Activated T-helper 1 cell treated with Interleukin-2 at 50 U/mL for 16 hours (primary cell): ENCODE measurements at regions not wholly inside any gene's neighbourhood (a gene's known extent, or its start where the extent isn't known, plus 50 kb on each side); places are given as distances from the start of the nearest gene placed in this dataset.
"Not testable (repeated sequence)": the region's sequence is repeated elsewhere in the genome, so short reads cannot be mapped to it uniquely, and the experiment has no call there.

ENCODE experiments used
- DNase-seq: peaks from one replicate; pipeline ENCODE4 v3.0.0-alpha.2; 2020; ENCODE audit warnings: low read depth

DNA sequence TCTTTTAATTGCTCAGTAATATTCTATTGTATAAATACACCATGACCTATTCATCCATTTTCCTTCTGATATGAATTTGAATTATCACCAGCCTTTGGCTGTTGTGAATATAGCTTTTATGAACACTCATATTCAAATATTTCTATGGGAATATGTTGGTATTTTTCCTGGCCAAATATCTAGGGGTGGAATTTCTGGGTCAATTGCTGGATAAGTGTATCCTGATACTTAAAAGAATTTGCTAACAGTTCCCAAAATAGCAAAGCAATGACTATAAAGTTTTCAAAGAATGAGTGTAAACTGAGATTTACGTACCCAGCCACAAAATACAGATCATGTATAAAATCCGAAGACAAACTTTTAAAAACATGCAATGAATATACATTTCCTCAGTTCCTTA, 148.7 kb upstream of the CLEC14A start:
- no peak for DNase-seq

DNA sequence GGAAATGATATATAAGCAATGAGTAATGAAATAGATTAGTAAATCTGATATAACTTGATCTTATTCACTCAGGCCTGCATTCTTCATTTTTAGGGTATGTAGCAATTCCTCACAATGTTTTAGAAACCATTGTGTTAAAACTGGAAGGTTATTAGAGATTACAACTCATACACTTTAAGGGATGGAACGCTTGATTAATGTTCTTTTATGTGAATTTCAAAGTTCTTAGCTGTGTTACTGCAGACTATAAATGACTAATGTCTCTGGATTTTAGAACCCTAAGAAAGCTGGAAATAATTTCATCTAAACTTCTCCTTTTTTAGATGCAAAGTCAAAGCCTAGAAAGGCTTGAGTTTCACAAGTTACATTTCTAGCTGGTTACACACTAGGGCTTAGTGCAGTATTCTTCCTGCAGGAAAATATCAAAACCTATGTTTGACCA, 148.2 kb upstream of the CLEC14A start:
- no peak for DNase-seq

DNA sequence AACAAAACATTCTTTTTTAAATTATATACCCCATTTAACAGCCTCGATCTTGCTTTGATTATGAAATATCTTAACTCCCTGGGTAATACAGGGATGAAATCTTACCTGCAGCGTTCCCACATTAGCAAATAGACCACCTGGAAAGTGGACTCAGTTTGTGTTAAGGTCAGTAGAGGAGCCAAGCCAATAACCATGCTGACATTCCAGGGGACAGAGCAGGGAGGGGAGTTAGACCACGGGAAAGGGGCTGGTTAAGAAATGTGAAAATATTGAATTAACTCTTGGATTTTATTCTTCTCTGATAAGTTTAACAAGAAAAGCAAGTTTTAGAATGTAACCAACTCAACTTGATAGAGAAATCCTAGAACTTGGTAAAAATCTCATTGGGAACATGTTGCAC, 144.9 kb upstream of the CLEC14A start:
- no peak for DNase-seq

DNA sequence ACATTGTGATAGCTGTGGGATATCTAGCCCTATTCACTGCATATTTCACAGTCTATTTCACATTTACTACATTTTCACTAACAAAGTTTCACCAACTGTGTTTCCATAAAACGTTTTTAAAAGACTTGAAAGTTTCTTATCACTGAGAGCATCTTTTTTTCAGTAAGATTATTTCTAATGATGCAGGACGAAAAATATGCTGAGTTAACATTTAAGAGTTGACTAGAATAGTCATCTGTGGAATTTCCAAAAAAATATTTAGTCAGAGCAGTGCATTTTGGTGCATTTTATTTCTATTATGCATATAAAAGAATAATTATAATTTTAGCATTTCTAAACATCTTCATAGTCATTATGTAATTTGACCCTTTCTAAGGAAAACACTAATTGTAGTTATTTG, 143.8 kb upstream of the CLEC14A start:
- DNase-seq = no peak

DNA sequence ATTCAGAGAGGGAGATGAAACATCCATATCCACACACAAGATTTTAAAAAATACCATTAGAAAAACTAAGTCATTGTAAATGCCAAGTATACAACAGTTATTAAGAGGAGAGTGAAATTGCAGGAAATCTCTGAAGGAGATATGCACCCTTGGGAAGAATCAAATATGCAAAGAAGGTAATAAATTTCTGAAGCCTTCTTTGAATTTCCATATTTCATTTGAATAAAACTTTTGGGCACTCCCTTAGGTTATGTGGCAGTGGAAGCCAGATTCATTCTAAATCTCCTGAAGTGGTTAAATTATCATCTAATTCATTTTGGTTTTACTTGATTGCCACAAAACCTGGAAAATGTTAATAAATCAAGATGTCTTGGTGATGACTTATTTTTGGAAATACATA, 138.9 kb upstream of the CLEC14A start:
- no peak for DNase-seq

DNA sequence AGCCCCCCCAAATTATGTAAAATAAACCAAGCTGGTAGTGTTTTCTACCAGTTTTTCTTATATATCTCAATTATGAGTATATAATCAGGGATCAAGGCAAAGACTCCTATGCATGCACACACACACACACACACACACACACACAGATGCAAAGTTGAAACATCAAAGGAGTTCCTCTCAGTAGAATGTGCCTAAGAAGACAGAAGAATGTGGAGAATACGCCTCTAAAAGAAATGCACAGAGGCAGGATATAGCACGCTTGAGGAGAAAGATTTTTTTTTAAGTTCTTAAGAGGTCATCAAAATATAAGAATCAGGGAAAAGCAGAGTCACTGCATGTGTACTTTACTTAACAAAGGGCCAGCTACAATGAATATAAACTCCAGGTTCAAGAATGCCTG, 138.2 kb upstream of the CLEC14A start:
- DNase-seq = no peak

DNA sequence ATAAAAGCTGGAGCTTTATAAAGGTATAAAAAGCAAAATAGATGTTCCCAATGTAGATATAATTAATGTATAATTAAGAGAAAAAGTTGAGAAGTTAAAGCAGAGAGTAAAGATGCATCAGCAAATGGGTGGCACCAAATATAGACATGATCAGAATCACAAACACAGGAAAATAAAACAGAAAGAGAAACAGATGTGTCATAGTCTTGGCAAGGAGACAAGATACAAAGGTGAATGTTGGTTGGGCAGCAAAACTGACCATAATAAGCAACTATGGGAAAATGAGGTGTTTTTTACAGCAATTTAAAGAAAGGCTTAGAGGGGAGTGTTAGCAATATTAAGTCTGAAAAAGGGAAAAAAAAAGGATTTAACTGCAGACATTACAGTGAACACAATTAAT, 135.4 kb upstream of the CLEC14A start:
- no peak for DNase-seq

DNA sequence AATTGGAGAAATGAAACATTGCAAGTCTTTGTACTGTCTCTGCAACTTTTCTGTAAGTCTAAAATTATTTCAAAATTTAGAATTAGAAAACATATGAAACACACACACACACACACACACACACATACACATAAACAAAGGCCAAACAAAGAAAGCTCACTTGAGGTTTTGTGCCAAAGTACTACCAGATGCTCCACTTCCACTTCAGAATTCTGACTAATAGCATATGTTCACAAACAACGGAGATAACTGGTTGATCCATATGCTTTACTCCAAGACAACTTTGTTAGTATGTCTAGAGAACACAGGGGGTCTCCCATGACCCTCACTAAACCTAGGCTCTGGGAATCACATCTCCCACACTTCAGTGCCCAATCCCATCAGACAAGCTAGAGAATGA, 133.8 kb upstream of the CLEC14A start:
- DNase-seq = no peak

DNA sequence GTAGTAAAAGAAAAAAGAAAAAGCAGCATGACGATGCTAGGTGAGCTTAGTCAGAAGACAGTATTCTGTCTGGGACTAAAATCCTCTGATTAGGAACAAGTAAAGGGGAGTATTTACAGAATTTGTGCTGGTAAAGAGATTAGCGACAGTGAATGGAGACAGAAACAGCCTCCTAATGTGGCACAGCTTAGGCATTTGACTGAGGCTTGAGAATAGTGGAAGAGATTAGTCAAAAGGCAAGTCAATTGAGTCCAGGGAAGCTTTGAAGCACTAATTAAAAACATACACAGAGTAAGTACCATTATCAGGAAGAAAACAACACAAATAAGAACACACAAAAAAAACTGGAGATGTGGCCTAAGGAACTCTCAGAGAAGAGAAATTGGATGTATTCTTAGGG, 131.9 kb upstream of the CLEC14A start:
- DNase-seq = no peak

DNA sequence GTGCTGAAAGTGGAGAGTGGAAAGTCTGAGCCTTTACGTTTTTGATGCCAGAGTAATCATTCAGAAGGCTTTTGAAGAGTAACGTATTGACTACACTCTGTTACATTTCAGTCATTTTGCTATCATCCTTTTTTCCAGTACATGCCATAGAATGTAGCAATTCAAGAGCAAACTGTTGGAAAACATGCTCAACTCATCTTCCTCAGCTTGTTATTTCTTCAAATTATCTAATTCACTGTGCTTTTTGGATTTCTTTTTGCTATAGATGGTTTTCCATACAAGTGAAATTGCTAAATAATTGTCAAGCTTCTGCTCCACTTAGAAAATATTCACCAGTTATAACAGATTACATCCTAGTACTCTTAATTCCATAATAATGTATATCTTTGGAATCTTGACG, 129.9 kb upstream of the CLEC14A start:
- no peak for DNase-seq

DNA sequence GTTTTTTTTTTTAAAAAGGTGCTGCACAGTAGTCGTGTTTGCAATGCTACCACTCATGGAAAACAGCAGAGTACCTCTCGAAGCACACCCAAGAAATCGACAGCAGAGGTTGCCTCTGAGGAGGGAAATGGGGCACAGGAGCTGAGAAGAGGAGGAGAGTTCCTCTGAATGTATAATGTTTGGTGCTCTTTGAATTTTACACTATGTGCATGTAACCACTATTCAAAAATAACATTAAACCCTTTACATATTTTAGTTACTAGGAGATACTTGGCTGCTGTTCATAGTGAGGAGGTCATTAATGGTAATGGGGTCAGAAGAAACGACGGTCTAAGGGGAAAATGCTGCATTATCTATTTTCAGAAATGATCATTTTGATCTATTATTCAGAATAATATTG, 129.4 kb upstream of the CLEC14A start:
- DNase-seq = no peak

DNA sequence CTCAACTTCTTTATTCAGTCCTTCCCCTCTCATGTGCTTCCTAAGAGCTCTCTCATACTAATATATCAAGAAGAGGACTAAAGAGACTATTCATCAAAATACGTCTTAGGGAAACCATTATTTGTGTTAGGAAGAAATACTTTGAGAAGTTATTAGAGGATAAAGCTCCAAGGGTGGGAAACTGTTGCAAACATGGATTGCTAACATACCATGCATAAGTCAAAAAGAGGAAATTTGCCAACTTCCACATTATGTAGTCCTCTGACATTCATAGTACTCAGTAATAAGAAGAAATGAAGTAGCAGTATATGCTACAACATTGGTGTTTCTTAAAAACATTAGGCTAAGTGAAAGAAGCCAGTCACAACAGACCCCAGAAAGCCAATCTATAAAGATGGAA, 128.8 kb upstream of the CLEC14A start:
- no peak for DNase-seq

DNA sequence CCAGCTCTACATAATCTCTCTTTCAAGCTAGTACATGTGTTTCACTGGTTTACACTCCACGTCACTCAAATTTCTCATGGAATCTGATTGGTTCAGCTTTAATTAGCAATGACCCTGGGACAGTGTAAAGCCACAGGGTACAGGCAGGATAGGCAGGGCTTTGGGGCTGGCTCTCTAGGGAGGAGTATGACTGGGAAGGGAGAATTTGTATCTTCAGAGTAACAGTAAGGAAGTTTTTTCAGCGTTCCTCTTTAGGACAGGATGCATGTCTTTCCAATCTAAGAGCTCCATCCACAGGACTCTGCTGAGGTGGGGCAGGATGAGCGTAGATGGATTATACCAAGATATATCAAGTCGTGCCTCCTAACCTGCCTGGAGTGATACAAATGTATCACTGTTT, 112.0 kb upstream of the CLEC14A start:
- DNase-seq = no peak

DNA sequence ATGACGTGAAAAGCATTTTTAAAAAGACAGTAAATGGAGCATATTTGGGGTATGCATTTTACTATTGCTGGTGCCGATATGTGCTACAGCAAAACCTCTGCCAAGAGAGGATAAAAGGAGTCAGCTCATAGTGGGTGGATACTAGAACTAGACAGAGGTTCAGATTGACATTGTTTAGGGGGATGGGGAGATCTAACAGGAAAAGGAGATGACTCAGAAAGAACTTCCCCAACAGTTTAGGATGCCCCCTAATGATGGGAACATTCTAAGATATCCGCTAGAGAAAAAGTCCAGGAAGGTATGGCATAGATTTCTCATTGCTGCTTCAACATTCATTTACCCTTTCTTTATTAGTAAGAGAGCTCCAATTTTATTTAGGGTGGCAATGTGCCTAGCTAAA, 110.5 kb upstream of the CLEC14A start:
- no peak for DNase-seq

DNA sequence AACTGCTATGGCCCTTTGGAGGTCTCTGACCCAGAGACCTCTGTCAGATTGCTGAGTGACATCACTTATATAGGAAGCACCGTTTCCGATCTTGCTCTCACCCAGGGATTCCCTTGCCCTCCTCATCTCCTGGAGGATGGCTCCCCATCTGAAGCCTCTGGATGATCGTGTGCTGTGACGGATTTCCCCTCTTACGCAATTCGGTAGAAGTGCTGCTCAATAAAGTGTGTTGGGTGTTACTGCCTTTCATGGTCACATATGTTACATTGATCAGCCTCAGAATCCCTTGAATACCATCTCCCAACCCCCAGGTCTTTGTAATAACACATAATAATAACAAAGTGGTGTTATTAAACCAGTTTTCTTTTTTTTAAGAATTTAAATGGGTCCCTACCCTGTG, 107.3 kb upstream of the CLEC14A start:
- DNase-seq = no peak

DNA sequence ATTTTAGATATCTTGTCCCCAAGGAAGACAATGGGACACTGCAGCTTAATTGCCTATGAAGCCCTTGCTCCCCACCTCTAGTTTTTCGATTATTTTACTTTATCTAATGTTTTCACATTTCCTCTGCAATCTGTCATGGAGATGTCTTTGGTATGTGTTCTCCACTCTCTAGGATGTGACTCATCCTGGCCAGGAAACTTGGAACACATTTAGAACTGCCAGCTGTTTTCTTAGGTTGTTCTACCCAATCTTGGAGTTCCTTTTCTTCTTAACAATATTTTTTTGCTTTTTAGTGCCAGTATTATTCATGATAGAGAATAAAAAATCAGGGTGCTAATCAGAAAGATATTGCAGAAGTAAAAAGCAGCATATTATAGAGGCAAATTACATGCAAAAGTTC, 101.7 kb upstream of the CLEC14A start:
- no peak for DNase-seq

DNA sequence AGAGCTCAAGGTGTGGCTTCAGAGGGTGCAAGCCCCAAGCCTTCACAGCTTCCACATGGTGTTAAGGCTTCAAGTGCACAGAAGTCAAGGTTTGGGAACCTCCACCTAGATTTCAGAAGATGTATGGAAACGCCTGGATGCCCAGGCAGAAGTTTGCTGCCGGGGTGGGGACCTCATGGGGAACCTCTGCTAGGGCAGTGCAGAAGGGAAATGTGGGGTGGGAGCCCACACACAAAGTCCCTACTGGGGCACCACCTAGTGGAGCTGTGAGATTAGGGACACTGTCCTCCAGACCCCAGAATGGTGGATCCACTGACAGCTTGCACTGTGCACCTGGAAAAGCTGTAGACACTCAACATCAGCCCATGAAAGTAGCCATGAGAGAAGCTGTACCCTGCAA, 99.6 kb upstream of the CLEC14A start:
- DNase-seq = not testable (repeated sequence)

DNA sequence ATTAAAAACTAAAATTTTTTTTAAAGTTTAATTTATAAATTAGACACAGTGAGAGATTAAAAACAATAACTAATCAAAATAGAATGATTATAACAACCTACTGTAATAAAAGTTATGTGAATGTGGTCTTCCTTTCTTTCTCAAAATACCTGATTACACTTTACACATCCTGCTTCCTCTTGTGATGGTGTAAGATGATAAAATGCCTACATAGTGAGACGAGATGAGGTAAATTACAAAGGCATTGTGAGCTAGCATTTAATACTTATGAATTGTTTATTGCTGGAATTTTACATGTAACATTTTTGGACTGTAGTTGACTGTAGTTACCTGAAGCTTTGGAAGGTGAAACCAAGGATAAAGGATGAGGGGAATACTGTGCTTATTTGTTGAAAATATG, 94.2 kb upstream of the CLEC14A start:
- no peak for DNase-seq

DNA sequence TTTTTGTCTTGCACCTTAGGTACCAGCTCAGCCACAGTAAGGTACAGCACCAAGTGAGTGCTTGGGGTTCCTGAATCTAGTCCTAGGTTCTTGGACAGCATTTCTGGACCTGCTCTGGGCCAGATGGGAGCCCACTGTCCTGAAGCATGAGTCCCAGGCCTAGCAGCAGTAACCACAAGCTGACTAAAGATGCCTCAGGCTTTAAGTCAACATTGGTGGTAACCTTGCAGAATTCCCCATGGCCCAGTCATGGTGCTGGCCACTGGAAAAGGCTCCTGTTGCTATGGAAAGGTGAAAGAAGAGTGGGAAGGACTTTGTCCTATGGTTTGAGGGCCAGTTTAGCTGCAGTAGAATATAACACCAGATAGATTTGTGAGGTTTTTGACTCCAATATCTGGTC, 86.9 kb upstream of the CLEC14A start:
- no peak for DNase-seq

DNA sequence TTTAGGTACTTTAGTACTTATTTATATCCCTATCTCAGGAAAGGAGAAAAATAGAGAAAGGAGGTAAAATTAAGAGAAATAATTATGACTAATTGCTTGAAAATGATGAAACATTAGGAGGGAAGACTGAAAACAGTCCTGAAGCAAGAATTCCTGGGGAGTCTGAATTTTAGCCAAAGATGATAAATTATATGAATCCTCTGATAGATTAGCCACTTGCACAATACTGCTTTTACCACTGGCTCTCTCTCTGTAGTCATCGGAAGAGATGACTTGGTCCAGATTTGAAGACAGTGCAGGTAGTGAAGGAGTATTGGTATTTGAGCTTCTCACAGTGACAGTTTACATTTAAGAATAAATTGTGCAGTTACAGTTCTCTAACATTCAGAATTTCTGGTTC, 83.8 kb upstream of the CLEC14A start:
- DNase-seq = no peak

DNA sequence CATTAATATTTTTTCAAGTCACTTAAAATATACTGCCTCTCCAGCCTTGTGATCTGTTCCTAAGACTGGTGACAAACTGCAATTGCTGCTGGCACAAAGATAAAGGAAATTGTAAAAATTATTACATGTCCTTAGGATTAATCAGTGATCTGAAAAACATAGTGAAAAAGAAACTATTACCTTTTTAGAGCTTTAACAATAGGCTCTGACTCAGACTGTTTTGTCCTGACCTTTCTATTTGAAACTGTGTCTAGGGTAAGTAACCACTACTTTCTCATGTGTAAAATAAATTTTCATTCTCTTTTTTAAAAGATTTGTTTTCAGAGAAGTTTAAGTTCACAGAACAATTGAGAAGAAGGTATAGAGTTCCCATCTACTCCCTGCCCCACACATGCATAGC, 80.4 kb upstream of the CLEC14A start:
- DNase-seq = no peak

DNA sequence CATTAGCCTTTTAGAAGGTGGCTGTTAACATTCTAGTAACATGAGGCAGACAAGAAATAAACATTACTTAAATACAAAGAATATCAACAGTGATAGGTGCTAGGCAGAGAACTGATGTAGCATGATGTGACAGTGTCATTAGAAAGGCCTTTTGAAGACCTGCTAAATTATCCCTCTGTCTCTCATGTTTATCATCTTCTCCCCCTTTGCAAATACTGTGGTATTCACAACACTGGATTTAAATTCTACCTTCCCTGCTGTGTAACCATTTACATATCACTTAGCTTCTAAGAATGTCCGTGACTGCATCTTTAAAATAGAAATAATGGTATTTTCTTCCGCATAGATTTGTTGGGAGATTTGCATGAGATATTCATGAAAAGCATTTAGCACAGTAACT, 74.4 kb upstream of the CLEC14A start:
- DNase-seq = no peak

DNA sequence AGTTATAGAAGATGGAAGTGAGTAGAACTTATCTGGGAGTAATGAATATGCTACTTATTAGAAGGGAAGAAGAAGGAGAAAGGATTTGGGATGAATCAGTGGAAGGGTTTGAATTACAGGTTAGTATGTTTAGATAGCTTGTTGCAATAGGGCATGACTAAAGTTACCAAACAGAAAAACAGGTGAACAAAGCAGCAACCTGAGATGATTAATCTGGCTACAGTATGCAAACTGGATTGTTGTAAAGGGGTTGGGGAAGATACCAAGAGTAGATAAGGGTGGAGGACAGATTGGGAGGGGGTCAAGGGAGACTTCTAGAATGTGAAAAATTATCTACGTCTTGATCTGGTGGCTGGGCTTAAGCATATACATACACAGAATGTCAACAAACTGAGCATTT, 73.4 kb upstream of the CLEC14A start:
- no peak for DNase-seq

DNA sequence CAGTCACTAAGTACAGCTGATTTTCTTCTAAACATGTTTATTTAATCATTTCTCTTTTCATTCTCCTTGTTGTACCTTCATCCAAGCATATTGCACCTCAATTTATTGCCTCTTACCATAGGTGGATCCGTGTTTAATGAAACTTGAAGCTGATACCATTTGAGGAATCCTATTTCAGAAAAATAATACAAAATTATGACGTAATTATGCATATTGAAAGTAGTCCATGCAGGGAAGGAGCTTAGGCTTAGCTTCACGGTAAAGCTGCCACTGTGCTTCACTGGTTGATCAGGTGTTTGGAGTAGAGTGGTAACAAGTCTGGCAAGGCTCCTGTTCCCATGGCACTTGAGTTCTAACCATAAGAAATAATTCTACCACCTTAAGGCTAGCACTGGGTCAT, 61.0 kb upstream of the CLEC14A start:
- DNase-seq = no peak

DNA sequence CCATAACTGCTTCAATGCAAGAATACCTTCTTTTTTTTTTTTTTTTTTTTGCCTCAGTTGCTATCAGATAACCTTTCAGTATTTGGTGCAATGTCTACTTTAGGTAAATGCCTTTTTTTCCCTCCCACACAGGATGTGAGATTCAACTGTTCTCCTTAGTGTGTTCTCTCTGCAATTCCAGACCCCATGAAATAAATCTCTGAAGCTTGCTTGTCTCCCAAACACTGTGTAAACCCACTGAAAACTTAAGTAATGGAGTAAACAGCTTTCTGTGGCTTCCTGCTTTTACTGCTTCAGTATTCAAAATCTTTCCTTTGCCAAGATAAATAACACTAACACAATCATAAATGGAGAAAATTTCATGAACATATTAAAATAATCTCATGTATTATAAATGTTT, 55.8 kb upstream of the CLEC14A start:
- DNase-seq = no peak
